ENCODE measurements at regions not wholly inside any gene's neighbourhood (a gene's known extent, or its start where the extent isn't known, plus 50 kb on each side); places are given as distances from the start of the nearest gene placed in this dataset.

- no peak for DNase-seq
- in situ Hi-C loops (cut with MboI; ENCODE audit: low pct_ligation_motif_present in 1 of 4, low pct_unique_long_range_greater_than_20kb in 1 of 4, low sequenced_read_pairs in 3 of 4) (no loop called here), intact Hi-C loops (cut with DNase I; ENCODE audit: low total_unique reads) (no loop called here)
- WGBS, 2 donors (ENCODE audit: low coverage in 1 of 2): 54 to 73% methylated on average over 3 of the region's 3 CpGs
- no peaks in the 10 kb centered on the region for H3K27me3 ChIP-seq
- no peak for TF ChIP-seq POLR2A (IDR thresholded peaks at IDR 0.05)
- peak in 1 of 3 donors; percentile 19 for TF ChIP-seq POLR2AphosphoS5 (IDR thresholded peaks at IDR 0.05)
- H3K36me3 ChIP-seq: no peaks in the 10 kb centered on the region
- no peaks in the 10 kb centered on the region for H3K9me3 ChIP-seq
- no peak overlapping the region for H3K4me3 ChIP-seq
- no peaks in the 10 kb centered on the region for H3K4me1 ChIP-seq
- peak overlapping the region in 3 of 4 donors; percentile 26 to 53 (median 37) for H3K27ac ChIP-seq
These were observed 74.0 kb upstream of the SESTD1 start for GRCh38 chr2:179338681-179339080.

- H3K27ac ChIP-seq: peak overlapping the region in 1 of 4 donors; percentile 27
- in situ Hi-C loops (cut with MboI; ENCODE audit: low pct_ligation_motif_present in 1 of 4, low pct_unique_long_range_greater_than_20kb in 1 of 4, low sequenced_read_pairs in 3 of 4) (no loop called here), intact Hi-C loops (cut with DNase I; ENCODE audit: low total_unique reads) (no loop called here)
- no peak for TF ChIP-seq POLR2AphosphoS5 (IDR thresholded peaks at IDR 0.05)
- TF ChIP-seq POLR2A (IDR thresholded peaks at IDR 0.05): no peak
- no peak for TF ChIP-seq EP300 (IDR thresholded peaks at IDR 0.05; ENCODE audit: low read depth)
- no peak for TF ChIP-seq CTCF (IDR thresholded peaks at IDR 0.05)
- no peaks in the 10 kb centered on the region for H3K9me3 ChIP-seq
- H3K4me1 ChIP-seq: no peaks in the 10 kb centered on the region
- no peak for DNase-seq
- H3K36me3 ChIP-seq: no peaks in the 10 kb centered on the region
- WGBS, 2 donors (ENCODE audit: low coverage in 1 of 2): 29 to 56% methylated on average over 1 to 4 of the region's 4 CpGs
- H3K4me3 ChIP-seq: no peak overlapping the region
- no peaks in the 10 kb centered on the region for H3K27me3 ChIP-seq
These were observed 72.3 kb upstream of the SESTD1 start for GRCh38 chr2:179336782-179337534.

- 50 to 62% methylated on average over 2 of the region's 2 CpGs for WGBS, 2 donors (ENCODE audit: low coverage in 1 of 2)
- intact Hi-C loops (cut with DNase I; ENCODE audit: low total_unique reads): no loop called here
- in situ Hi-C loops (cut with MboI; ENCODE audit: low pct_ligation_motif_present in 1 of 4, low pct_unique_long_range_greater_than_20kb in 1 of 4, low sequenced_read_pairs in 3 of 4): no loop called here
- H3K36me3 ChIP-seq: no peaks in the 10 kb centered on the region
- TF ChIP-seq CTCF (IDR thresholded peaks at IDR 0.05) (no peak), POLR2A (IDR thresholded peaks at IDR 0.05) (no peak), POLR2AphosphoS5 (IDR thresholded peaks at IDR 0.05) (no peak), EP300 (IDR thresholded peaks at IDR 0.05; ENCODE audit: low read depth) (no peak)
- no peaks in the 10 kb centered on the region for H3K4me1 ChIP-seq
- DNase-seq: no peak
- no peak overlapping the region for H3K27ac ChIP-seq
- no peak overlapping the region for H3K4me3 ChIP-seq
- no peaks in the 10 kb centered on the region for H3K27me3 ChIP-seq
- H3K9me3 ChIP-seq: no peaks in the 10 kb centered on the region
These were observed 71.1 kb upstream of the SESTD1 start for GRCh38 chr2:179335732-179336131.

DNA sequence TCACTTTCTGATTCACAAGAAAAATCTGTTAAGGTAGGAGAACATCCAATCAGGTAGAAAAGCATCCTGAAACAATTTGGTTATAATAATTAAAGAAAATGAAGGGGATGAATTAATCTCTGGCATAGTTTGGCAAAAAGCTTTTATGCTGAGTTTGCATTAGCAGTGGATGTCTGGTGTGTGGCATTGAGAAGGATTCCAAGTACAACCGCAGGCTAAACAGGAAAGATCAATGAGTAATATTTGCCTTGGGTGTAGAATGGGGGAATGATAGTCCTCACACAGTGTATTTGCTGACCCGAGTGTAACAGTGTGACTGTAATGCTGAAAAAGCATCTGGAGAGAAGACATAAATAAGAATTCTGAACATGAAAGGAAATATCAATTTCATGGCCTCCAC is 68.3 kb upstream of the SESTD1 start:
- no peak for DNase-seq
- Histone ChIP-seq H3K4me1 (no peaks in the 10 kb centered on the region), H3K9me3 (no peaks in the 10 kb centered on the region), H3K27ac (no peak overlapping the region), H3K27me3 (no peaks in the 10 kb centered on the region), H3K36me3 (no peaks in the 10 kb centered on the region), H3K4me3 (no peak overlapping the region)
- TF ChIP-seq POLR2AphosphoS5 (IDR thresholded peaks at IDR 0.05) (no peak), POLR2A (IDR thresholded peaks at IDR 0.05) (no peak), EP300 (IDR thresholded peaks at IDR 0.05; ENCODE audit: low read depth) (no peak), CTCF (IDR thresholded peaks at IDR 0.05) (no peak)
- intact Hi-C loops (cut with DNase I; ENCODE audit: low total_unique reads): no loop called here
- in situ Hi-C loops (cut with MboI; ENCODE audit: low pct_ligation_motif_present in 1 of 4, low pct_unique_long_range_greater_than_20kb in 1 of 4, low sequenced_read_pairs in 3 of 4): no loop called here
- 51 to 73% methylated on average over 2 of the region's 2 CpGs for WGBS, 2 donors (ENCODE audit: low coverage in 1 of 2)

DNA sequence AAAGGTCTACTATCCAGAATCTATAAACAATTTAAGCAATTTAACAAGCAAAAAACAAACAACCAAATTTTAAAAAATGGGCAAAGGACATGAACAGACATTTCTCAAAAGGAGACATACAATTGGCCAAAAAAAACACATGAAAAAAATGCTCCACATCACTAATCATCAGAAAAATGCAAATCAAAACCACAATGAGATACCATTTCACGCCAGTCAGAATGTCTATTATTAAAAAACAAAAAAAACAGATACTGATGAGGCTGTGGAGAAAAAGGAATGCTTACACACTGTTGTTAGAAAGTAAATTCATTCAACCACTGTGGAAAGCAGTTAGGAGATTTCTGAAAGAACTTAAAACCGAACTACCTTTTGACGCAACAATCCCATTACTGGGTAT is 66.4 kb upstream of the SESTD1 start:
- H3K9me3 ChIP-seq: no peaks in the 10 kb centered on the region
- TF ChIP-seq POLR2A (IDR thresholded peaks at IDR 0.05) (no peak), EP300 (IDR thresholded peaks at IDR 0.05; ENCODE audit: low read depth) (no peak), POLR2AphosphoS5 (IDR thresholded peaks at IDR 0.05) (no peak), CTCF (IDR thresholded peaks at IDR 0.05) (no peak)
- in situ Hi-C loops (cut with MboI; ENCODE audit: low pct_ligation_motif_present in 1 of 4, low pct_unique_long_range_greater_than_20kb in 1 of 4, low sequenced_read_pairs in 3 of 4) (no loop called here), intact Hi-C loops (cut with DNase I; ENCODE audit: low total_unique reads) (no loop called here)
- H3K36me3 ChIP-seq: no peaks in the 10 kb centered on the region
- H3K4me3 ChIP-seq: no peak overlapping the region
- no peak overlapping the region for H3K27ac ChIP-seq
- DNase-seq: no peak
- H3K4me1 ChIP-seq: no peaks in the 10 kb centered on the region
- 91 to 94% methylated on average over 3 of the region's 3 CpGs for WGBS, 2 donors (ENCODE audit: low coverage in 1 of 2)
- H3K27me3 ChIP-seq: no peaks in the 10 kb centered on the region

All from transverse colon (tissue), 4 donors.